Fibroblast of upper back skin (primary cell): ENCODE measurements at regions not wholly inside any gene's neighbourhood (a gene's known extent, or its start where the extent isn't known, plus 50 kb on each side); places are given as distances from the start of the nearest gene placed in this dataset.
A peak's percentile ranks its signal among the peaks of the same experiment; 100 is the strongest.

Experiments used
- DNase-seq: peaks from one replicate; pipeline ENCODE4 v3.0.0-alpha.2; 2013

DNA sequence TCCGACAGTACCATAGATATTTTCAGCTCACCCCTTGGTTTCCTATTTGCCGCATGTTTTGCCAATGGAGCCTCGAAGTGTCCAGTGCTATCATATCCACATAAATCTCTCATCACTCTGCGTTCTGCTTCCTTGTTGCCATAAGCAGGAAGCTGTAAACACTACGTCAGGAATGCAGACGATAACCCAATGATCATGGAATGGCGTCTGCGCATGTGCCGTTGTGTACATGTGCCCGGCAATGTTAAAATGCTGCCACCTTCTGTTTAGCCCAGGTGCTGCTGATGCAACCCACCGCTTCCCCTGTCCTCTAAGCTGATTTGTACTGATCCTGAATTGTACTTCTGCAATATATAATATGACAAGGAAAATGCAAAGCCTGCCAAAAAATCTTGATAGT, 607.5 kb downstream of the HDGFL1 start:
- DNase-seq = no peak

GRCh38 chr6:23177806-23178205, 608.4 kb downstream of the HDGFL1 start:
- DNase-seq = no peak

GRCh38 chr6:23179994-23180393, 610.6 kb downstream of the HDGFL1 start:
- no peak for DNase-seq

DNA sequence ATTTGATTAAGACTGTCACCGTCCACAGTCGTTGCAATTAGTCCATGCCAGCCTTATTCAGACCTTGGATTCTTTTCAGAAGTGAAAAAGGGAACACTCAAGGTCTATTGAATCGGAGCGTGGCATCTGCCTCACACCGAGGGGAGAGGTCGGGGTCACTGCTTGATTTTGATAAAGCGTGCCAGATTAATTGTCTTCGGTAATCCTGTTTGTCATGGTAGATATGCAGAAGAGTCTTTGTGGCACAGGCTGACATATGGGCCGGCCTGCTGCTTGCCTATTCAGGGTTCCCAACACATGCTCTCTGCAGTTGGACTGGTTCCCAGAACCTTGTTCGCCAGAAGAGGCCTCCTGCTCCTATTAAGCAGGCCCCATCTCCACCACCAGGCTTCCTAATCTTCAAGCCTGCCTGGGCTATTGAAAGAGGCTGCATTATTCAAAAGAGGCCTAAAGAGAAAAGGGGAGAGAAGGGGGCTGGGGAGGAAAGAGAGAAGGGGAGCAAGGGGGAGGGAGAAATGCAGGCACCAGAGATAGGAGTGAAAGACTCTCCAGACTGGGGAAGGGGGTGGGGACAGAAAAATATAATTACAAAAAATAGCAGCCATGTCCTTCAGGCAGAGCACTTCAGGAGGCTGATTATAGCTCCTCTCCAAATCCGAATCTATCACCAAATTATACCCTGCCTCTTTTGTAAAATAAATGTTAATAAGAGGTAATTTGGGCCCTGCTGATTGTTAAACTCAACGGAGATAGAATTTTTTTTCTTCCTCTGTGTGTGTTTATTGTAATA, 611.3 kb downstream of the HDGFL1 start:
- DNase-seq = peak; percentile 90

GRCh38 chr6:23181356-23182110, 612.2 kb downstream of the HDGFL1 start:
- DNase-seq = no peak

DNA sequence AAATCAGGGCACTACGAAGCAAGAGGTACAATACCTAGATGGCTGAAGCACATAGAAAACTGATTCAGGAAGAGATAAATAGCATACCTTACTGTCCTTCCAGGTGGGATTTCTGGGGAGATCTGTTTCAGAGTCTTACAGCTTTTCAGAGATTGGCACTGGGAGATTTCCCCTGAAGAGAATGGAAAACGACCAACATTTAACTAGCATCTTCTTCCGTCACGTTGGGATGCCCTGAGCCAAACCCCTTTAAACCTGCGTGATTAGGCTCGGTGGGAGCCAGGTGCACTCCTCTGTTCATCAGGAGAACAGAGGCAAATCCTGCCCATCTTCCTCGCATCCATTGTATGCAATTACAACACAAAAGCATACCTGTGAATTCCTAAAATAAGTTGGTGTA, 614.5 kb downstream of the HDGFL1 start:
- DNase-seq = no peak

DNA sequence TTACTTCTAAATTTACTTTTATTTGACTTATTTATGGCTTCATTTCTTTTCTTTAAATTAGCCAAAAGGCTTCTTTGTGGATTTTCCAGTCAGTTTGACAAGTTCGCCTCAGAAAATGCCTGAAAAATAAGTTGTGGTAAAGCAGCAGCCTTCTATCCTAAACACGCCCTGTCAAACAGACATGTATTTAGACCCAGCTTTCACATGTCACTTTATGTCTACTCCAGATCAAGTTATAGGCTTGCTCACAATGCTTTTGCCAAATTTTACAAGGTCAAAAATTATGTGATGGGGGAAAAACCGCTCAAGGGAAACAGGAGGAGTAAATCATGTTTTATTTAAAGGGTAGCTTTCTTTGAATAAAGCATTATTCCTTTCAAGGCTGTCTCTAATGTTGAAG, 615.0 kb downstream of the HDGFL1 start:
- DNase-seq = no peak

DNA sequence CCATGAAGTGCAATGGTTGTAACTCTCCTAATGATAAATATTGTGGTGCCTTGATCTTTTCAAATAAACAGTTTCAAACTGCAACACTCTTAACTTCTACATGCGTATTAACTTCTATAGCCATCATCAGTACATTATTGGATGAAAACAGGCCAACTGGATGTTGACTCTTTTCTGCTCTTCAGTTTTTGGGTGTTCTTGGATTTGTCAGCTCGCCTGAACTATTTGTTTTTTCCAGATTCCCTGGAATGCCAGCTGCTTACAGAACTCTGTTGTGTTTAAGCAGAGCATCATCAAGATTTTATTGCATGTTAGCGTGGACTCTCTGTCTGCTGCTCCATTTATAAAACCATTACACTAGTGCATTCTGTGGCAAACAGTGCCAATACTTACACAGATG, 626.1 kb downstream of the HDGFL1 start:
- no peak for DNase-seq

- DNase-seq = no peak
These were observed 630.2 kb downstream of the HDGFL1 start for GRCh38 chr6:23199541-23199940.

DNA sequence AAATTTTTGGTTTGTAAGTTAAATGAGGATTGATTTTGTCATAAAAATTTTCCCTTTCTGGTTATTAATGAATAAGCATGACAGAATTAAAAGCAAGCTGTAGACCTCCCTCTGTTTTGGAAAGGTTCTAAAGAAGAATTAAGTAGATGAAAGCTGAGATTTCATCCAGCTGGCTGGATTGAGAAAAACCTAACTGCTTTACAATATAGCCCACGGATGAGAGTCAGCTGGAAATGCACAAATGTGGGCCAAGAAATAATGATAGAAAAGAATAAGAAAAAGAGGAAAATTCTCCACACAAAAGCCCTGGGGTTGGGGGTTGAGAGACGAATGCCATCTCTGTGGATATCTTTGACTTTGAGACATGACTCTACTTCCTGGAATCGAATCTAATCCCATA, 631.6 kb downstream of the HDGFL1 start:
- no peak for DNase-seq

DNA sequence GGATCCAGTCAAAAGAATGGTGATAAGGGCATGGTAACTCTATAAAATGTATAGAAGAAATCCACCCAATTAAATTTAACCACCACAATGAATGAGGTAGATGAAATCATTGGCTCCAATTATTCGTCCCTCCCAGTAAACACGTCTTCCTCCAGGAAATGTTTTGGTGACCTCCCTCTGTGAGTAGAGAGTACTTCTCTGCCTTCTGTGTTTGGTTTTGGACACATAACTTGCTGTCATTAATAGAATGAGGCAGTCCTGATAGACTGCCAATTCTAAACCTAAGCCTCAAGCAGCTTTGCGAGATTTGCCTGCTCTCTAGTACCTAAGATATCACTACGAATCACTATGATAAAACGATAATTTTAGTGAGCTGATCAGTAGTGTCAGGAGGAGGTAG, 632.8 kb downstream of the HDGFL1 start:
- no peak for DNase-seq

DNA sequence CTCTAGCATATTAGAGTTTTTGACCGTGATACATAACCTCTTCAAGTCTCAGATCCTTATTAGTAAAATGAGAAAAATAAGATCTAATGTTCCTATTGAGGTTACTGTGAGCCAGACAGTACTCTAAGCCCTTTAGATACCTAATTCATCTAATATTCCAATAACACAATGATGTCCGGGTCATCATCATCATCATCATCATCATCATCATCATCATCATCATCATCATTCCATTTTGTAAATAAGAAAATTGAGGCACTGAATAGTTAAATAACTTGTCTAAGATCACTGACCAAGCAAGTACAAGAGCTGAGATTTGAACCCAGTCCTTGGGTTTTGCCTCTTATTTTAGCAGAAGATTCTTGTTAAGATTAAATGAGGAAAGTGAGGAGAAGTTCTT, 643.0 kb downstream of the HDGFL1 start:
- no peak for DNase-seq

GRCh38 chr6:23213193-23213592, 643.8 kb downstream of the HDGFL1 start:
- peak; percentile 12 for DNase-seq

DNA sequence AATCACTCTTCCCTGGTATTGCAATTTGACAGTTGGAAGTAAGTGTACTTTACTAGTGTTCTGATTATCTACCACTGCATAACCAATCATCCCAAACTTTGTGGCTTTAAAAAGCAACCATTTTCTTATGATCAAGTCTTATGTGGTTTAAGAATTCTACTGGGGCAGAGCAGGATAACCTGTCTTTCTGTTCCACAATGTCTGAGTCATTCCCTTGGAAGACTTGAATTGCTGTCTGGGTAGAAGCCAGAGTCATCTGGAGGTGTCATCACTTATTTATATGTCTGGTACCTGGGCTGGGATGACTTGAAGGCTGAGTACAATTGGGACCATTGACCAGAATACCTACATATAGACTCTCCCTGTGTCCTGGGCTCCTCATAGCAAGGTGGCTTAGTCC, 644.3 kb downstream of the HDGFL1 start:
- DNase-seq = peak; percentile 24

DNA sequence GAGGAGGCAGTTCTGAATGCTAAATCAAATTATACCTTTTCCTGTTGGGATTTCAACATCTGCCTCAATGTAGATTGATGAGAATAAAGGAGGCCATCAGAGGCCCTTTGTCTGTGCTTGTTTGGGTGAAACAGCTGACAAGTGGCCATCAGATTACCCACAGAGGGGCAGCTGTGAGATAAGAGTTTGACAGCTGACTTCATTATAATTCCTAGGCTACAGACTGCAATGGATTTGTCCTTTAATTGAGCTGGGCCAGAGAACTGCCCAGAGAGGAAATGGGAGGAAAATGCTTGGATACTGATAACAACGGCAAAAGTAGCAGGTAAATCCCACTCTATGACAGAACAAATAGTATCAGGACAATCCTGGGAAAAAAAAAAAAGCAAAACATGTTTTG, 649.4 kb downstream of the HDGFL1 start:
- no peak for DNase-seq

GRCh38 chr6:23222724-23223123, 653.4 kb downstream of the HDGFL1 start:
- no peak for DNase-seq

- DNase-seq = no peak
These were observed 655.2 kb downstream of the HDGFL1 start for GRCh38 chr6:23224540-23224939.

- DNase-seq = peak; percentile 4
These were observed 659.2 kb downstream of the HDGFL1 start for GRCh38 chr6:23228439-23229024.

GRCh38 chr6:23243854-23244253, 674.5 kb downstream of the HDGFL1 start:
- DNase-seq = no peak

GRCh38 chr6:23244300-23244699, 674.9 kb downstream of the HDGFL1 start:
- peak; percentile 65 for DNase-seq

- DNase-seq = peak; percentile 72
These were observed 676.2 kb downstream of the HDGFL1 start for GRCh38 chr6:23245572-23245971.

DNA sequence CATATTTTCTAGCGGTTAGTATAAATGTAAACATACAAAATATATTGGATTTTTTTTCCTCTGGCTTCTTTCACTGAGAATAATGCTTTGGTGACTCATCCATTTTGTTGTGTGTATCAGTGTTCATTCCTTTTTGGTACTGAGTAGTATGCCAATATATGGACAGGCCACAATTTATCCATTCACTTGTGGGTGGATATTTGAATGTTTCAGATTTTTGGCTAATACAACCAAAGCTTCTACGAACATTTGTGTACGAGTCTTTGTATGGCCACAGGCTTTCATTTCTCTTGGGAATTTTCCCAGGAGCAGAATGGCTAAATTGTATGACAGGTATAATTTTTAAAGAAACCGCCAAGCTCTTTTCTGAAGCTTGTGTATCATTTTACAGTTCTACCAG, 677.5 kb downstream of the HDGFL1 start:
- peak; percentile 61 for DNase-seq

- no peak for DNase-seq
These were observed 681.2 kb downstream of the HDGFL1 start for GRCh38 chr6:23250556-23250955.

- DNase-seq = no peak
These were observed 693.5 kb downstream of the HDGFL1 start for GRCh38 chr6:23262864-23263263.
